Smooth muscle cell (in vitro differentiated cells): ENCODE measurements at regions not wholly inside any gene's neighbourhood (a gene's known extent, or its start where the extent isn't known, plus 50 kb on each side); places are given as distances from the start of the nearest gene placed in this dataset.

Source experiments
- DNase-seq: peaks from one replicate; lab custom pipeline; 2025; ENCODE audit not compliant: unreplicated experiment; lab: John Stamatoyannopoulos, UW
- H2AFZ ChIP-seq: fragments of 200-600 bp; sonication (generic); 2 replicates; pipeline ENCODE4 v1.6.0; 2016; ENCODE audit warnings: antibody characterized with exemption, low read depth, mild to moderate bottlenecking
- H3F3A ChIP-seq: fragments of 200-600 bp; sonication (generic); 2 replicates; pipeline ENCODE4 v1.6.0; 2017; ENCODE audit warnings: antibody characterized with exemption, low read depth
- H3K27ac ChIP-seq: fragments of 200-600 bp; sonication (generic); 2 replicates; pipeline ENCODE4 v1.5.1; 2016; ENCODE audit warnings: low read depth, mild to moderate bottlenecking
- H3K27me3 ChIP-seq: fragments of 200-600 bp; sonication (generic); 2 replicates; pipeline ENCODE4 v1.6.1; 2016; ENCODE audit warnings: low read depth, mild to moderate bottlenecking
- H3K36me3 ChIP-seq: fragments of 200-600 bp; sonication (generic); 2 replicates; pipeline ENCODE4 v1.5.1; 2016; ENCODE audit warnings: low read depth
- H3K4me1 ChIP-seq: fragments of 200-600 bp; sonication (generic); 2 replicates; pipeline ENCODE4 v1.5.1; 2016; ENCODE audit warnings: low read depth
- H3K4me2 ChIP-seq: fragments of 200-600 bp; sonication (generic); 2 replicates; pipeline ENCODE4 v1.6.0; 2016; ENCODE audit warnings: mild to moderate bottlenecking
- H3K4me3 ChIP-seq: fragments of 200-600 bp; sonication (generic); 2 replicates; pipeline ENCODE4 v1.5.1; 2016; ENCODE audit warnings: mild to moderate bottlenecking
- H3K79me2 ChIP-seq: fragments of 200-600 bp; sonication (generic); 2 replicates; pipeline ENCODE4 v1.6.0; 2016; ENCODE audit warnings: low read depth, mild to moderate bottlenecking
- H3K9ac ChIP-seq: fragments of 200-600 bp; sonication (generic); 2 replicates; pipeline ENCODE4 v1.6.0; 2016; ENCODE audit warnings: low read depth
- H3K9me3 ChIP-seq: fragments of 200-600 bp; sonication (generic); replicated peaks from 2 replicates; pipeline ENCODE4 v1.5.1; 2016; ENCODE audit warnings: low read depth
- H4K20me1 ChIP-seq: fragments of 200-600 bp; sonication (generic); 2 replicates; pipeline ENCODE4 v1.6.0; 2016; ENCODE audit warnings: low read depth
- CTCF ChIP-seq: fragments of 200-600 bp; sonication (generic); IDR thresholded peaks from 2 replicates; pipeline ENCODE4 v1.5.1; 2017; ENCODE audit warnings: borderline replicate concordance, mild to moderate bottlenecking, antibody characterized with exemption; ENCODE audit not compliant: insufficient read depth, poor library complexity, severe bottlenecking
- WGBS: methylation state at CpG from one replicate; pipeline ENCODE4 v1.1.7; 2016; ENCODE audit warnings: low lambda C conversion rate; 5-methylcytosine and 5-hydroxymethylcytosine counted together

DNA sequence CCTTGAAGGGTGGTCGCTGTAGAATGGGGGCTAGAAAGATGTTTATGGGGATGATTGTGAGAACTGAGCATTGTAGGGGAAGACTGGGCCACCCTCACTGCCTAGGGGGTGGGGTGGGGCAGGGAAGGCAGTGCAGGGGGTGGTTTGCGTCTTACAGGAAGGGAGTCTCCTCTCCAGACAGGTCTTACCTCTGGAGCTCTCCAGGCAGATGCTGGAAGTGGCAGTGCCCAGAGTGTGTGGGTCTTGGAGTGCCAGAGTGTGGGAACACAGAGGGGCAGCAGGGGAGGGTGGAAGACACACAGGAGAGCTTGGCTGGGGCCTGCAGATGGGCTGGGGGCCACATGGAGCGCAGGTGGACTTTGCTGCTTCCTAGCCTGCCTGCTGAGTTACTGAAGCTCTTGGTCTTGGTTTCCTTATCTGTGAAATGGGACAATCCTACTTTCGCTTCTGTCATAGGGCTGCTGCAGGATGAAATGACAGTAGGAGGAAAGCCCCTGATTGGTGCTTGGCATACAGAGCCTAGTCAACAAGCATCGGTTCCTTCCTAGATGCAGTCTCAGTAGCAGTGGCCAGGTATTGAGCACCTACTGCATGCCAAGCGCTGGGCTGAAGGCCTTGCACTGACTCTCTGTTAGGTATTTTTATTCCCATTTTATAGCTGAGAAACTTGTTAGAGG lies 118.3 kb downstream of the SLC25A47 start:
- Histone ChIP-seq H3F3A (peaks cover 18% of the 10 kb centered on the region), H3K4me1 (peaks cover 22% of the 10 kb centered on the region), H2AFZ (no peak overlapping the region), H3K27me3 (no peaks in the 10 kb centered on the region), H3K4me3 (no peak overlapping the region), H4K20me1 (peaks cover 20% of the 10 kb centered on the region), H3K9me3 (no peaks in the 10 kb centered on the region), H3K36me3 (no peaks in the 10 kb centered on the region), H3K9ac (peak overlapping the region; percentile 42), H3K4me2 (peak overlapping the region; percentile 55), H3K79me2 (no peaks in the 10 kb centered on the region), H3K27ac (peak overlapping the region; percentile 79)
- no peak for TF ChIP-seq CTCF
- WGBS = 89% methylated on average over 5 of the region's 6 CpGs
- no peak for DNase-seq

- Histone ChIP-seq H3K9ac (no peak overlapping the region), H3K27me3 (no peaks in the 10 kb centered on the region)
- no peak for DNase-seq
These were observed 118.9 kb downstream of the SLC25A47 start for GRCh38 chr14:100442036-100442435.

GRCh38 chr14:100442498-100443490 lies 119.7 kb downstream of the SLC25A47 start:
- TF ChIP-seq CTCF = no peak
- peak overlapping the region; percentile 40 for H3K27ac ChIP-seq

More at GRCh38 chr14:100442036-100442435, 118.9 kb downstream of the SLC25A47 start:
- peak overlapping the region; percentile 40 for H3K27ac ChIP-seq
- no peak overlapping the region for H3K4me2 ChIP-seq
- no peak overlapping the region for H2AFZ ChIP-seq
- no peaks in the 10 kb centered on the region for H3K79me2 ChIP-seq
- no peak for TF ChIP-seq CTCF
- H3K9me3 ChIP-seq = no peaks in the 10 kb centered on the region
- H4K20me1 ChIP-seq = peaks cover 22% of the 10 kb centered on the region
- H3K4me3 ChIP-seq = no peak overlapping the region
- H3K4me1 ChIP-seq = peaks cover 22% of the 10 kb centered on the region
- H3K36me3 ChIP-seq = no peaks in the 10 kb centered on the region
- H3F3A ChIP-seq = peaks cover 18% of the 10 kb centered on the region

More at GRCh38 chr14:100442498-100443490, 119.7 kb downstream of the SLC25A47 start:
- H2AFZ ChIP-seq = no peak overlapping the region
- peak overlapping the region; percentile 57 for H3K4me2 ChIP-seq
- no peaks in the 10 kb centered on the region for H3K79me2 ChIP-seq
- H3K4me1 ChIP-seq = peaks cover 22% of the 10 kb centered on the region
- H4K20me1 ChIP-seq = peaks cover 24% of the 10 kb centered on the region
- no peak overlapping the region for H3K9ac ChIP-seq
- DNase-seq = no peak
- H3F3A ChIP-seq = peaks cover 18% of the 10 kb centered on the region
- WGBS = 64% methylated on average over 13 of the region's 13 CpGs
- no peaks in the 10 kb centered on the region for H3K9me3 ChIP-seq
- H3K27me3 ChIP-seq = no peaks in the 10 kb centered on the region
- no peak overlapping the region for H3K4me3 ChIP-seq
- no peaks in the 10 kb centered on the region for H3K36me3 ChIP-seq
